Lower lobe of right lung (tissue), 2 donors: ENCODE measurements at regions not wholly inside any gene's neighbourhood (a gene's known extent, or its start where the extent isn't known, plus 50 kb on each side); places are given as distances from the start of the nearest gene placed in this dataset.

ENCODE experiments used
- ATAC-seq, 2 donors: fragments of 200-7000 bp; cut with Tn5 transposase; one replicate each; pipeline ENCODE4 v1.9.1; 2020 to 2022; ENCODE audit warnings: mild to moderate bottlenecking in 2 of 2, moderate library complexity in 2 of 2
- DNase-seq: peaks from one replicate; pipeline ENCODE4 v3.0.0-alpha.2; 2020
- H3K27ac ChIP-seq: fragments of 200-600 bp; one replicate; pipeline ENCODE4 v1.8.0; 2022
- H3K27me3 ChIP-seq: fragments of 200-600 bp; one replicate; pipeline ENCODE4 v1.8.0; 2022; ENCODE audit warnings: low read depth
- H3K36me3 ChIP-seq: fragments of 200-600 bp; one replicate; pipeline ENCODE4 v1.8.0; 2022; ENCODE audit warnings: mild to moderate bottlenecking
- H3K4me1 ChIP-seq: fragments of 200-600 bp; one replicate; pipeline ENCODE4 v1.8.0; 2022
- H3K4me3 ChIP-seq: fragments of 200-600 bp; one replicate; pipeline ENCODE4 v1.8.0; 2022; ENCODE audit warnings: mild to moderate bottlenecking
- H3K9me3 ChIP-seq: fragments of 200-600 bp; one replicate; pipeline ENCODE4 v1.8.0; 2022
- intact Hi-C: fragments of 100-400 bp; cut with DNase I; formaldehyde crosslinking; loops from one replicate; pipeline ENCODE4 v1.11.0; 2022
- TF ChIP-seq, protein P1 (sequence below): fragments of 200-600 bp; IDR thresholded peaks from one replicate; pipeline ENCODE4 v1.8.0; 2022; ENCODE audit warnings: antibody characterized with exemption, mild to moderate bottlenecking
- donor health status: DM: no; HTN: yes; CAD: no; lungs with severe emphysema.

DNA sequence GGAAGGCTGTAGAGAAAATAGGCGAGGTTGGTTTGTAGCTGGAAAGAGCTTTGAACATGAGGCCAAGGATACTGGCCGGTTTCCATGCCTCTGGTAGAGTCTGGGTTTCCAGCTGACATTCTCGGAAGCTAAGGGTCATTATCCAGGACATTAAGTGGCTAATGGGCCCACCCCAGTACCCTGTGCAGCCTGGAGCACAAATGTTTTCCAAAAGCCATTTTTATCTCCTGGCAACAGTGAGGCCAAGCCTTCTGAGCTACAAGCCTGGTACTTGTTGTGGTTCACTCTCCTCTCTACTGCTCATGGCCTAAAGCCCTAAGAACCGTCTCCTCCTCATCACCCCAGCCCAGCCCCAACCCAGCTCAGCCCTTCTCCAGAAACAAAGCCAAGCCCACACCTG, 122.9 kb downstream of the DMRTA2 start:
- Histone ChIP-seq H3K36me3 (no peaks in the 10 kb centered on the region), H3K4me3 (no peak overlapping the region), H3K9me3 (no peaks in the 10 kb centered on the region), H3K27ac (no peak overlapping the region), H3K4me1 (no peaks in the 10 kb centered on the region), H3K27me3 (no peaks in the 10 kb centered on the region)
- no peak for ATAC-seq
- DNase-seq: no peak
- intact Hi-C loops: no loop called here
- TF ChIP-seq, protein P1, sequence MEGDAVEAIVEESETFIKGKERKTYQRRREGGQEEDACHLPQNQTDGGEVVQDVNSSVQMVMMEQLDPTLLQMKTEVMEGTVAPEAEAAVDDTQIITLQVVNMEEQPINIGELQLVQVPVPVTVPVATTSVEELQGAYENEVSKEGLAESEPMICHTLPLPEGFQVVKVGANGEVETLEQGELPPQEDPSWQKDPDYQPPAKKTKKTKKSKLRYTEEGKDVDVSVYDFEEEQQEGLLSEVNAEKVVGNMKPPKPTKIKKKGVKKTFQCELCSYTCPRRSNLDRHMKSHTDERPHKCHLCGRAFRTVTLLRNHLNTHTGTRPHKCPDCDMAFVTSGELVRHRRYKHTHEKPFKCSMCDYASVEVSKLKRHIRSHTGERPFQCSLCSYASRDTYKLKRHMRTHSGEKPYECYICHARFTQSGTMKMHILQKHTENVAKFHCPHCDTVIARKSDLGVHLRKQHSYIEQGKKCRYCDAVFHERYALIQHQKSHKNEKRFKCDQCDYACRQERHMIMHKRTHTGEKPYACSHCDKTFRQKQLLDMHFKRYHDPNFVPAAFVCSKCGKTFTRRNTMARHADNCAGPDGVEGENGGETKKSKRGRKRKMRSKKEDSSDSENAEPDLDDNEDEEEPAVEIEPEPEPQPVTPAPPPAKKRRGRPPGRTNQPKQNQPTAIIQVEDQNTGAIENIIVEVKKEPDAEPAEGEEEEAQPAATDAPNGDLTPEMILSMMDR: no peak

DNA sequence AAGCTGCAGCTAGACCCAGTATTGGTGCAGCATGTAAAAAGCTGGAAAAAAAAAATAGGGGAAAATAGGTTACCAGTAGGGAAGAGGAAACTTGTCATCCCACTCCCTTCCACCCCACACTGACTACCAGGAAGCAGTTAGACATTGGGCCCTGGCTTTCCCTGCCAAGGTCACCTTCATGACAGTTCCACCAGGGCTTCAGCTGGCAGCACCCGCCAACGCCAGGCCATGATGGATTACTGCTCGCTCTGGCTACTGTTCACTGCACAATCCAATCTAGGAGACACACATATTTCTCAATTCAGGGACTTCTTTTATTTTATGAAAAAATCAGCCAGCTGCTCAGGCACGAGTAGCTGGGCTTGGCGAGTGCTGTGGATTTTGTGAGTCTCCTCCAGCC, 127.7 kb downstream of the DMRTA2 start:
- no peaks in the 10 kb centered on the region for H3K4me1 ChIP-seq
- no peaks in the 10 kb centered on the region for H3K36me3 ChIP-seq
- no peaks in the 10 kb centered on the region for H3K27me3 ChIP-seq
- H3K27ac ChIP-seq: no peak overlapping the region
- DNase-seq (no peak), ATAC-seq (no peak)
- H3K9me3 ChIP-seq: no peaks in the 10 kb centered on the region
- intact Hi-C loops: no loop called here
- TF ChIP-seq, protein P1: no peak
- no peak overlapping the region for H3K4me3 ChIP-seq

DNA sequence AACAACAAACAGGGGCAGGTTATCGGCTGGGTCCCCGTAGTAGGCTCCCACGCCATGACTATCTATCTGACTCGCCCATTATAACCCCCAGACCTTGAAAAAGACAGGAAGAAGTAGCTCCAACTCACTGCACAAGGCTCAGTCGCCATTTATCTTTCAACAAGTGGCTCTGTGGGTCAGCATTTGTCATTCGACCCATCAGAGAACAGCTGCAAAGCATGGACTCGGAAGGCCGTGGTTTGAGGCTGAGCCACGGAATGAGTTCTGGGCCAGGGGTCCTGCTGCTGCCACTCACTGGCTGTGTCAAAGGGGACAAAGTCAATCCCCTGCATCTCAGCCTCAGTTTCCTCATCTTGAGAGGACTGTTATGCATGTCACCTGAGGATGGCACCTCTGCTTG, 131.0 kb downstream of the DMRTA2 start:
- Histone ChIP-seq H3K27me3 (no peaks in the 10 kb centered on the region), H3K9me3 (no peaks in the 10 kb centered on the region), H3K4me3 (no peak overlapping the region), H3K36me3 (no peaks in the 10 kb centered on the region), H3K27ac (no peak overlapping the region), H3K4me1 (no peaks in the 10 kb centered on the region)
- TF ChIP-seq, protein P1: no peak
- intact Hi-C loops: no loop called here
- no peak for ATAC-seq
- DNase-seq: no peak

DNA sequence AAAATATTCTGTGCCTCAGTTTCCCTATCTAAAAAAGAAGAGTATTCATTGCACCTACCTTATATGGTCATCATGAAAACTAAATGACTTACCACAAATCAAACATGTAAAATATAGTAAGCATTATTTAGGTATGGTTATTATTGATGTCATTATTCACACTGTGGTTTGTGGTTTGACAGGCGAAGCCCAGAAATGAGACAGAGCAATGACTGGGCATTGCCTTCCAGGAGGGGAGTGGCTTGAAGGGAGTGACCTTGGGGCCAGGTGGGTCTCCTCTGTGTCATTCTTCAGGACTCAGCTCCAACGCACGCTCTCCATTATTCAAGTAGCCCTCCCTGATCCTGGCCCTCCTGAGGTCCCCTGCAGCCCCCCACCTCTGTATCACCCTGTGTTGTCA, 133.7 kb downstream of the DMRTA2 start:
- ATAC-seq (no peak), DNase-seq (no peak)
- TF ChIP-seq, protein P1: no peak
- Histone ChIP-seq H3K9me3 (no peaks in the 10 kb centered on the region), H3K4me1 (no peaks in the 10 kb centered on the region), H3K27me3 (no peaks in the 10 kb centered on the region), H3K4me3 (no peak overlapping the region), H3K27ac (no peak overlapping the region), H3K36me3 (no peaks in the 10 kb centered on the region)
- intact Hi-C loops: no loop called here

DNA sequence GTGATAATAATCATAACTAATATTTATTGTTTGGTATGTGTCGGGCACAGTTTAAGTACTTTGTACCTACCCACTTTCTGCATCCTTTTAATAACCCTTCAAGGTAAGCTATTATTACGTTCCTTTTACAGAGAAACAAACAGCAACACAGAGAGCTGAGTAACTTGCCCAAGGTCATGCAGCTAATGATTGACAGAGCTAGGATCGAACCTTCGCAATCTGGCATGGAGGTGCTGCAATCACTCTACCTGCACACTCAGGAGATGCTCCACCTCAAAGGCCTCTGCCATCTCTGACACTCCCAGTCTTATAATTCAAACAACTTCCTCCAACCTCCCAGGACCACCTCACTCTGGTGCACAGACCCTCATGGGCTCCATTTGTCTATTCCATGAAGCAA, 137.2 kb downstream of the DMRTA2 start:
- Histone ChIP-seq H3K36me3 (no peaks in the 10 kb centered on the region), H3K4me3 (no peak overlapping the region), H3K27ac (no peak overlapping the region), H3K9me3 (no peaks in the 10 kb centered on the region), H3K4me1 (no peaks in the 10 kb centered on the region), H3K27me3 (peaks cover 4% of the 10 kb centered on the region)
- intact Hi-C loops: no loop called here
- TF ChIP-seq, protein P1: no peak
- ATAC-seq (no peak), DNase-seq (no peak)
